HL-60 (cell line): ENCODE measurements at regions not wholly inside any gene's neighbourhood (a gene's known extent, or its start where the extent isn't known, plus 50 kb on each side); places are given as distances from the start of the nearest gene placed in this dataset.

Experiments
- DNase-seq, 2 experiments: peaks; one replicate each; pipeline ENCODE4 v3.0.0-alpha.2; 2010 to 2020; ENCODE audit warnings: low read depth in 1 of 2, low spot score in 1 of 2
- H3K27ac ChIP-seq: fragments of 250-450 bp; sonication (Bioruptor Pico); replicated peaks from 2 replicates; pipeline ENCODE4 v1.5.1; 2020; ENCODE audit warnings: mild to moderate bottlenecking, moderate library complexity
- H3K27me3 ChIP-seq: fragments of 250-450 bp; sonication (Bioruptor Pico); 2 replicates; pipeline ENCODE4 v1.5.1; 2021; ENCODE audit warnings: mild to moderate bottlenecking, moderate library complexity; ENCODE audit not compliant: insufficient read depth, poor library complexity, severe bottlenecking
- H3K4me3 ChIP-seq: replicated peaks from 2 replicates; pipeline ENCODE4 v1.5.1; 2011; ENCODE audit warnings: mild to moderate bottlenecking, control low read depth, low read length; ENCODE audit not compliant: insufficient read depth
- GABPA ChIP-seq: IDR thresholded peaks from 2 replicates; pipeline ENCODE4 v1.6.1; 2012; ENCODE audit warnings: low read depth
- POLR2AphosphoS5 ChIP-seq: IDR thresholded peaks from 2 replicates; pipeline ENCODE4 v1.6.1; 2012; ENCODE audit warnings: low read depth
- SPI1 ChIP-seq: IDR thresholded peaks from 2 replicates; pipeline ENCODE4 v1.6.1; 2012; ENCODE audit warnings: low read depth, mild to moderate bottlenecking, borderline replicate concordance
- TF ChIP-seq, protein P1 (sequence below): IDR thresholded peaks from 2 replicates; pipeline ENCODE4 v1.6.1; 2012; ENCODE audit warnings: low read depth; ENCODE audit not compliant: insufficient replicate concordance
- TF ChIP-seq, protein P2 (sequence below): IDR thresholded peaks from one replicate; pipeline ENCODE4 v1.5.1; 2011; ENCODE audit warnings: low read length, control low read depth, inconsistent platforms; ENCODE audit not compliant: insufficient read depth

DNA sequence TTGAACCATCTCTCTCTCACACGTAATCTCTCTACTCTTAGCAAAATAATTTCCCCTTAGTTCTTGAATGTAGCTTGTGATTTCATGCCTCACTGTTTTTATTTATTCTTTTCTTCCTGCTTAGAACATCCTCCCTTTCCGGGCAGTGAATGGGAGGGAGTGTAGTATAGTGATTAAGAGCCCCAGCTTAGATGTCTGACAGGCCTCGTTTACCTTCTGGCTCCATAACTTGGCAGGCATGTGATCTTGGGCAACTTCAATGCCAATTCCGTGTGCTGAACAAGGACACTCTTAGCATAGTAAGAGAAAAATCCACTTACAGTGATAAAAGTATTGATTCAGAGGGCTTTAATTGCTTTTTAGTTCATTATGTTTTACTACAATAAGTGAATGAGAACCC lies 96.3 kb upstream of the TNPO1 start:
- no peak for DNase-seq
- no peak overlapping the region for H3K4me3 ChIP-seq
- TF ChIP-seq SPI1: no peak
- TF ChIP-seq, protein P1, sequence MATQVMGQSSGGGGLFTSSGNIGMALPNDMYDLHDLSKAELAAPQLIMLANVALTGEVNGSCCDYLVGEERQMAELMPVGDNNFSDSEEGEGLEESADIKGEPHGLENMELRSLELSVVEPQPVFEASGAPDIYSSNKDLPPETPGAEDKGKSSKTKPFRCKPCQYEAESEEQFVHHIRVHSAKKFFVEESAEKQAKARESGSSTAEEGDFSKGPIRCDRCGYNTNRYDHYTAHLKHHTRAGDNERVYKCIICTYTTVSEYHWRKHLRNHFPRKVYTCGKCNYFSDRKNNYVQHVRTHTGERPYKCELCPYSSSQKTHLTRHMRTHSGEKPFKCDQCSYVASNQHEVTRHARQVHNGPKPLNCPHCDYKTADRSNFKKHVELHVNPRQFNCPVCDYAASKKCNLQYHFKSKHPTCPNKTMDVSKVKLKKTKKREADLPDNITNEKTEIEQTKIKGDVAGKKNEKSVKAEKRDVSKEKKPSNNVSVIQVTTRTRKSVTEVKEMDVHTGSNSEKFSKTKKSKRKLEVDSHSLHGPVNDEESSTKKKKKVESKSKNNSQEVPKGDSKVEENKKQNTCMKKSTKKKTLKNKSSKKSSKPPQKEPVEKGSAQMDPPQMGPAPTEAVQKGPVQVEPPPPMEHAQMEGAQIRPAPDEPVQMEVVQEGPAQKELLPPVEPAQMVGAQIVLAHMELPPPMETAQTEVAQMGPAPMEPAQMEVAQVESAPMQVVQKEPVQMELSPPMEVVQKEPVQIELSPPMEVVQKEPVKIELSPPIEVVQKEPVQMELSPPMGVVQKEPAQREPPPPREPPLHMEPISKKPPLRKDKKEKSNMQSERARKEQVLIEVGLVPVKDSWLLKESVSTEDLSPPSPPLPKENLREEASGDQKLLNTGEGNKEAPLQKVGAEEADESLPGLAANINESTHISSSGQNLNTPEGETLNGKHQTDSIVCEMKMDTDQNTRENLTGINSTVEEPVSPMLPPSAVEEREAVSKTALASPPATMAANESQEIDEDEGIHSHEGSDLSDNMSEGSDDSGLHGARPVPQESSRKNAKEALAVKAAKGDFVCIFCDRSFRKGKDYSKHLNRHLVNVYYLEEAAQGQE: no peak
- TF ChIP-seq GABPA: no peak
- no peak for TF ChIP-seq POLR2AphosphoS5
- TF ChIP-seq, protein P2, sequence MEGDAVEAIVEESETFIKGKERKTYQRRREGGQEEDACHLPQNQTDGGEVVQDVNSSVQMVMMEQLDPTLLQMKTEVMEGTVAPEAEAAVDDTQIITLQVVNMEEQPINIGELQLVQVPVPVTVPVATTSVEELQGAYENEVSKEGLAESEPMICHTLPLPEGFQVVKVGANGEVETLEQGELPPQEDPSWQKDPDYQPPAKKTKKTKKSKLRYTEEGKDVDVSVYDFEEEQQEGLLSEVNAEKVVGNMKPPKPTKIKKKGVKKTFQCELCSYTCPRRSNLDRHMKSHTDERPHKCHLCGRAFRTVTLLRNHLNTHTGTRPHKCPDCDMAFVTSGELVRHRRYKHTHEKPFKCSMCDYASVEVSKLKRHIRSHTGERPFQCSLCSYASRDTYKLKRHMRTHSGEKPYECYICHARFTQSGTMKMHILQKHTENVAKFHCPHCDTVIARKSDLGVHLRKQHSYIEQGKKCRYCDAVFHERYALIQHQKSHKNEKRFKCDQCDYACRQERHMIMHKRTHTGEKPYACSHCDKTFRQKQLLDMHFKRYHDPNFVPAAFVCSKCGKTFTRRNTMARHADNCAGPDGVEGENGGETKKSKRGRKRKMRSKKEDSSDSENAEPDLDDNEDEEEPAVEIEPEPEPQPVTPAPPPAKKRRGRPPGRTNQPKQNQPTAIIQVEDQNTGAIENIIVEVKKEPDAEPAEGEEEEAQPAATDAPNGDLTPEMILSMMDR: no peak
- H3K27me3 ChIP-seq: no peaks in the 10 kb centered on the region
- no peak overlapping the region for H3K27ac ChIP-seq

DNA sequence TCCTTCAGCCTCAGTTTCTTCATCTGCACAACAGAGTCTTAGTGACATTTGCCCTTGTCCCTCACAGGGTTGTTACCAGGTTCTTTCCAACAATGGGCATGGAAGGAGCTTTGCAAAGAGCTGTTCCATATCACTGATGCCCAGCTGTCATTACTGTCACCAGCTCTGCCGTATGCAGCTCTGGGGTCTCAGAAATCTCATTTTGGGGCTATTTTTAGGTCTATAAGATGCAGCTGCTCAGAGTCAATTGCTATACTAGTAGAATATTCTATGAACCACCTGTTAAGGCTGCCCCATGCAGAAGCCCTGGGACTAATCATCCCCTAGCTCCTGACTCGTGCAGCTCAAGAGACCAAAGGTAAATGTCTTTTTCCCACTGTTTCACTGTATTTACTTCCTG lies 105.1 kb upstream of the TNPO1 start:
- no peak for DNase-seq
- H3K27me3 ChIP-seq: no peaks in the 10 kb centered on the region
- H3K27ac ChIP-seq: no peak overlapping the region
- TF ChIP-seq GABPA (no peak), POLR2AphosphoS5 (no peak), SPI1 (no peak)
- TF ChIP-seq, protein P2: no peak
- TF ChIP-seq, protein P1: no peak
- no peak overlapping the region for H3K4me3 ChIP-seq

DNA sequence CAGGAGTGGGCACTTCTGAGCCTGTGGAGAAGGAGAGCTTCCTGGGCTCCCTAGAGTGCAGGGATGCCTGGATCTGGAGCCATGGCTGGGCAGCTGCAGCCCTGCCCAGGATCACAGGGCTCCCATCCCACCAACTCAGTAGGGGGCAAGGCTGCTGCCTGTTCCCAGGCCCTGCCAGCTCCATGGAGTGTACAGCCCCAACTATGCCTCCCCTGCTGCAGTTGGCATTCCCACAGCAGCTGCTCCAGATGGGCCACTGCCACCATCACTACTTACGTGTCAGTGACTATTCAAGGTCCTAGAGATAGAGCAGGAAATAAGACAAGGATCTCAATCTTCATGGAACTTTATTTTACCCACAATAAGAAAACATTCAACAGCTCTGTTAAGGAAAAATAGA lies 107.1 kb upstream of the TNPO1 start:
- no peaks in the 10 kb centered on the region for H3K27me3 ChIP-seq
- H3K4me3 ChIP-seq: no peak overlapping the region
- no peak overlapping the region for H3K27ac ChIP-seq
- DNase-seq: no peak
- no peak for TF ChIP-seq SPI1
- TF ChIP-seq POLR2AphosphoS5: no peak
- TF ChIP-seq, protein P1: no peak
- TF ChIP-seq GABPA: no peak
- TF ChIP-seq, protein P2: no peak
